ENCODE measurements at regions not wholly inside any gene's neighbourhood (a gene's known extent, or its start where the extent isn't known, plus 50 kb on each side); places are given as distances from the start of the nearest gene placed in this dataset.
"Not testable (repeated sequence)": the region's sequence is repeated elsewhere in the genome, so short reads cannot be mapped to it uniquely, and the experiment has no call there.

GRCh38 chr5:168126606-168127005 is 164.8 kb upstream of the WWC1 start:
- DNase-seq (ENCODE audit: low spot score): no peak

- no peak for DNase-seq (ENCODE audit: low spot score)
These were observed 163.3 kb upstream of the WWC1 start for GRCh38 chr5:168128111-168128510.

GRCh38 chr5:168128557-168128956 is 162.9 kb upstream of the WWC1 start:
- DNase-seq (ENCODE audit: low spot score): no peak

- no peak for DNase-seq (ENCODE audit: low spot score)
These were observed 159.9 kb upstream of the WWC1 start for GRCh38 chr5:168131519-168131918.

GRCh38 chr5:168132241-168132641 is 159.2 kb upstream of the WWC1 start:
- no peak for DNase-seq (ENCODE audit: low spot score)

GRCh38 chr5:168135897-168136296 is 155.5 kb upstream of the WWC1 start:
- no peak for DNase-seq (ENCODE audit: low spot score)

GRCh38 chr5:168136340-168136739 is 155.1 kb upstream of the WWC1 start:
- no peak for DNase-seq (ENCODE audit: low spot score)

GRCh38 chr5:168137265-168137664 is 154.2 kb upstream of the WWC1 start:
- no peak for DNase-seq (ENCODE audit: low spot score)

GRCh38 chr5:168140241-168140640 is 151.2 kb upstream of the WWC1 start:
- peak; percentile 61 for DNase-seq (ENCODE audit: low spot score)

- no peak for DNase-seq (ENCODE audit: low spot score)
These were observed 149.0 kb upstream of the WWC1 start for GRCh38 chr5:168142402-168142801.

GRCh38 chr5:168143521-168143920 is 147.9 kb upstream of the WWC1 start:
- not testable (repeated sequence) for DNase-seq (ENCODE audit: low spot score)

- no peak for DNase-seq (ENCODE audit: low spot score)
These were observed 144.3 kb upstream of the WWC1 start for GRCh38 chr5:168147106-168147505.

- DNase-seq (ENCODE audit: low spot score): no peak
These were observed 143.7 kb upstream of the WWC1 start for GRCh38 chr5:168147568-168148360.

GRCh38 chr5:168151041-168151440 is 140.4 kb upstream of the WWC1 start:
- no peak for DNase-seq (ENCODE audit: low spot score)

GRCh38 chr5:168152660-168153059 is 138.8 kb upstream of the WWC1 start:
- DNase-seq (ENCODE audit: low spot score): no peak

GRCh38 chr5:168153263-168153875 is 138.1 kb upstream of the WWC1 start:
- no peak for DNase-seq (ENCODE audit: low spot score)

GRCh38 chr5:168153876-168154270 is 137.6 kb upstream of the WWC1 start:
- no peak for DNase-seq (ENCODE audit: low spot score)

- DNase-seq (ENCODE audit: low spot score): no peak
These were observed 135.9 kb upstream of the WWC1 start for GRCh38 chr5:168155585-168155984.

GRCh38 chr5:168156170-168156569 is 135.3 kb upstream of the WWC1 start:
- DNase-seq (ENCODE audit: low spot score): no peak

- no peak for DNase-seq (ENCODE audit: low spot score)
These were observed 134.3 kb upstream of the WWC1 start for GRCh38 chr5:168157141-168157540.

GRCh38 chr5:168159425-168159824 is 132.0 kb upstream of the WWC1 start:
- peak; percentile 28 for DNase-seq (ENCODE audit: low spot score)

GRCh38 chr5:168162464-168162863 is 129.0 kb upstream of the WWC1 start:
- DNase-seq (ENCODE audit: low spot score): peak; percentile 18

GRCh38 chr5:168163966-168164365 is 127.5 kb upstream of the WWC1 start:
- DNase-seq (ENCODE audit: low spot score): no peak
